T47D (cell line): ENCODE measurements at regions not wholly inside any gene's neighbourhood (a gene's known extent, or its start where the extent isn't known, plus 50 kb on each side); places are given as distances from the start of the nearest gene placed in this dataset.

Experiments
- DNase-seq, 2 experiments: peaks; one replicate each; pipeline versions ENCODE4 v3.0.0 to v3.0.0-alpha.2; 2011 to 2012; ENCODE audit warnings: low read depth in 1 of 2, low spot score in 1 of 2
- JUND ChIP-seq: IDR thresholded peaks from 2 replicates; pipeline ENCODE4 v1.6.1; 2012; ENCODE audit warnings: low read depth
- in situ Hi-C: cut with HindIII; loops from 2 replicates; pipeline ENCODE4 v1.10.0; 2016; ENCODE audit warnings: low sequenced_read_pairs, low pct_unique_long_range_greater_than_20kb

- DNase-seq, result no peak
- no peak for TF ChIP-seq JUND
- in situ Hi-C loops, result no loop called here
These were observed 411.9 kb downstream of the HLX start for GRCh38 chr1:221291113-221291512.

GRCh38 chr1:221292652-221293051 lies 413.4 kb downstream of the HLX start:
- DNase-seq, result peak in 1 of 2 experiments; percentile 61
- no peak for TF ChIP-seq JUND
- in situ Hi-C loops, result no loop called here

- no peak for TF ChIP-seq JUND
- no peak for DNase-seq
- in situ Hi-C loops, result no loop called here
These were observed 415.0 kb downstream of the HLX start for GRCh38 chr1:221294242-221294641.

GRCh38 chr1:221302357-221302756 lies 423.1 kb downstream of the HLX start:
- no peak for TF ChIP-seq JUND
- no peak for DNase-seq
- in situ Hi-C loops, result no loop called here

- no peak for DNase-seq
- in situ Hi-C loops, result no loop called here
- TF ChIP-seq JUND, result no peak
These were observed 423.6 kb downstream of the HLX start for GRCh38 chr1:221302810-221303209.

GRCh38 chr1:221303623-221304022 lies 424.4 kb downstream of the HLX start:
- TF ChIP-seq JUND, result no peak
- in situ Hi-C loops, result no loop called here
- DNase-seq, result no peak

- TF ChIP-seq JUND, result no peak
- in situ Hi-C loops, result no loop called here
- DNase-seq, result no peak
These were observed 427.0 kb downstream of the HLX start for GRCh38 chr1:221306239-221306638.

- in situ Hi-C loops, result no loop called here
- DNase-seq, result no peak
These were observed 429.6 kb downstream of the HLX start for GRCh38 chr1:221308534-221309511.

GRCh38 chr1:221309723-221310122 lies 430.5 kb downstream of the HLX start:
- no peak for DNase-seq
- no peak for TF ChIP-seq JUND
- in situ Hi-C loops, result no loop called here

More at GRCh38 chr1:221308534-221309511, 429.6 kb downstream of the HLX start:
- TF ChIP-seq JUND, result no peak

- no peak for TF ChIP-seq JUND
- no peak for DNase-seq
- in situ Hi-C loops, result no loop called here
These were observed 430.9 kb downstream of the HLX start for GRCh38 chr1:221310180-221310579.

- in situ Hi-C loops, result no loop called here
- DNase-seq, result no peak
- no peak for TF ChIP-seq JUND
These were observed 426.6 kb downstream of the DUSP10 start for GRCh38 chr1:221315330-221315729.

- no peak for TF ChIP-seq JUND
- in situ Hi-C loops, result no loop called here
- no peak for DNase-seq
These were observed 425.3 kb downstream of the DUSP10 start for GRCh38 chr1:221316491-221317056.

GRCh38 chr1:221317537-221317936 lies 424.4 kb downstream of the DUSP10 start:
- in situ Hi-C loops, result no loop called here
- TF ChIP-seq JUND, result no peak
- no peak for DNase-seq
